NT2/D1 (cell line): ENCODE measurements at regions not wholly inside any gene's neighbourhood (a gene's known extent, or its start where the extent isn't known, plus 50 kb on each side); places are given as distances from the start of the nearest gene placed in this dataset.

Experiments
- SUZ12 ChIP-seq: IDR thresholded peaks from 2 replicates; pipeline ENCODE4 v1.6.1; 2011; ENCODE audit not compliant: insufficient read length, insufficient read depth; ENCODE audit errors: extremely low read depth
- YY1 ChIP-seq: IDR thresholded peaks from 2 replicates; pipeline ENCODE4 v1.6.1; 2011; ENCODE audit not compliant: insufficient read length, insufficient read depth
- ZNF274 ChIP-seq: IDR thresholded peaks from 2 replicates; pipeline ENCODE4 v1.6.1; 2011; ENCODE audit warnings: mild to moderate bottlenecking, low read depth, low read length

- no peak for TF ChIP-seq YY1
- no peak for TF ChIP-seq ZNF274
- TF ChIP-seq SUZ12, result no peak
Measured at GRCh38 chr10:130913844-130914243, 397.7 kb downstream of the TCERG1L start.
